Stimulated activated CD8-positive, alpha-beta memory T cell treated with anti-CD3 and anti-CD28 coated beads, Interleukin-4, amount 100 ng/mL, for 48 hours (primary cell): ENCODE measurements at regions not wholly inside any gene's neighbourhood (a gene's known extent, or its start where the extent isn't known, plus 50 kb on each side); places are given as distances from the start of the nearest gene placed in this dataset.

Source experiments
- DNase-seq: peaks from one replicate; pipeline ENCODE4 v3.0.0-alpha.2; 2020

- no peak for DNase-seq
Observed at GRCh38 chr12:115571446-115571845, 706.0 kb downstream of the MED13L start.

GRCh38 chr12:115571027-115571426 is 706.5 kb downstream of the MED13L start:
- DNase-seq, result no peak

GRCh38 chr12:115570069-115570777 is 707.3 kb downstream of the MED13L start:
- no peak for DNase-seq

GRCh38 chr12:115569345-115570068 is 708.0 kb downstream of the MED13L start:
- DNase-seq, result no peak

- DNase-seq, result no peak
Observed at GRCh38 chr12:115558281-115558680, 719.2 kb downstream of the MED13L start.

GRCh38 chr12:115553622-115554021 is 723.9 kb downstream of the MED13L start:
- DNase-seq, result no peak

- no peak for DNase-seq
Observed at GRCh38 chr12:115543269-115543668, 734.2 kb downstream of the MED13L start.

- no peak for DNase-seq
Observed at GRCh38 chr12:115542656-115543055, 734.8 kb downstream of the MED13L start.

- DNase-seq, result no peak
Observed at GRCh38 chr12:115541891-115542421, 735.5 kb downstream of the MED13L start.

GRCh38 chr12:115528466-115528865 is 749.0 kb downstream of the MED13L start:
- no peak for DNase-seq

- no peak for DNase-seq
Observed at GRCh38 chr12:115521771-115522409, 755.6 kb downstream of the MED13L start.

GRCh38 chr12:115519887-115520286 is 757.6 kb downstream of the MED13L start:
- no peak for DNase-seq

GRCh38 chr12:115519359-115519758 is 758.1 kb downstream of the MED13L start:
- DNase-seq, result no peak

- no peak for DNase-seq
Observed at GRCh38 chr12:115517913-115518312, 759.6 kb downstream of the MED13L start.

- no peak for DNase-seq
Observed at GRCh38 chr12:115511986-115512711, 765.3 kb downstream of the MED13L start.

GRCh38 chr12:115511305-115511704 is 766.2 kb downstream of the MED13L start:
- DNase-seq, result no peak

GRCh38 chr12:115508990-115509389 is 768.5 kb downstream of the MED13L start:
- DNase-seq, result no peak

GRCh38 chr12:115507951-115508722 is 769.4 kb downstream of the MED13L start:
- no peak for DNase-seq

GRCh38 chr12:115507560-115507889 is 770.0 kb downstream of the MED13L start:
- no peak for DNase-seq

- DNase-seq, result no peak
Observed at GRCh38 chr12:115506822-115507559, 770.5 kb downstream of the MED13L start.
